ENCODE measurements at regions not wholly inside any gene's neighbourhood (a gene's known extent, or its start where the extent isn't known, plus 50 kb on each side); places are given as distances from the start of the nearest gene placed in this dataset.

- no peak for TF ChIP-seq CTCF (IDR thresholded peaks at IDR 0.05)
- no peak for TF ChIP-seq POLR2A (IDR thresholded peaks at IDR 0.05)
- no peak for TF ChIP-seq EP300 (IDR thresholded peaks at IDR 0.05)
These were observed 158.6 kb downstream of the DICER1 start for GRCh38 chr14:94998685-94999084.
